HepG2 (cell line): ENCODE measurements at regions not wholly inside any gene's neighbourhood (a gene's known extent, or its start where the extent isn't known, plus 50 kb on each side); places are given as distances from the start of the nearest gene placed in this dataset.

ENCODE experiments used
- DR1 ChIP-seq: sonication (generic); formaldehyde crosslinking; IDR thresholded peaks from 2 replicates; pipeline ENCODE4 v1.8.0; 2021; ENCODE audit warnings: mild to moderate bottlenecking, missing genetic modification reagents, inconsistent platforms
- EP300 ChIP-seq, 3 experiments: sonication (generic) in 1 of 3; formaldehyde crosslinking in 1 of 3; IDR thresholded peaks; 2 replicates each; pipeline versions ENCODE4 v1.5.1 to v1.6.1; 2011 to 2020; ENCODE audit warnings: low read depth in 2 of 3, low read length in 2 of 3, borderline replicate concordance in 1 of 3, improper control_type of control experiment in 1 of 3, mild to moderate bottlenecking in 1 of 3, missing genetic modification reagents in 1 of 3, moderate library complexity in 1 of 3
- MEIS1 ChIP-seq: sonication (generic); formaldehyde crosslinking; IDR thresholded peaks from 2 replicates; pipeline ENCODE4 v1.9.0; 2021; ENCODE audit warnings: mild to moderate bottlenecking, missing genetic modification reagents, moderate library complexity, borderline replicate concordance
- NR2C2 ChIP-seq: sonication (generic); formaldehyde crosslinking; IDR thresholded peaks from 2 replicates; pipeline ENCODE4 v1.4.0; 2020; ENCODE audit warnings: missing genetic modification reagents, mild to moderate bottlenecking, moderate library complexity, borderline replicate concordance
- RNF2 ChIP-seq: fragments of 450-650 bp; conservative IDR thresholded peaks from 2 replicates; pipeline ENCODE4 v1.6.1; 2016; ENCODE audit warnings: low read depth
- SP4 ChIP-seq: sonication (generic); formaldehyde crosslinking; IDR thresholded peaks from 2 replicates; pipeline ENCODE4 v1.8.1; 2023; ENCODE audit warnings: mild to moderate bottlenecking, missing genetic modification reagents
- TF ChIP-seq, protein P1 (sequence below): sonication (generic); formaldehyde crosslinking; IDR thresholded peaks from 2 replicates; pipeline ENCODE4 v1.5.1; 2020; ENCODE audit warnings: missing genetic modification reagents, mild to moderate bottlenecking, borderline replicate concordance
- TF ChIP-seq, protein P2 (sequence below): sonication (generic); formaldehyde crosslinking; IDR thresholded peaks from 2 replicates; pipeline ENCODE4 v1.4.0; 2020; ENCODE audit warnings: missing genetic modification reagents
- TF ChIP-seq, protein P3 (sequence below): sonication (generic); formaldehyde crosslinking; IDR thresholded peaks from 2 replicates; pipeline ENCODE4 v1.5.0; 2020; ENCODE audit warnings: mild to moderate bottlenecking, missing genetic modification reagents, moderate library complexity
- TF ChIP-seq, protein P4 (sequence below): sonication (generic); formaldehyde crosslinking; IDR thresholded peaks from 2 replicates; pipeline ENCODE4 v1.5.0; 2020; ENCODE audit warnings: missing genetic modification reagents

DNA sequence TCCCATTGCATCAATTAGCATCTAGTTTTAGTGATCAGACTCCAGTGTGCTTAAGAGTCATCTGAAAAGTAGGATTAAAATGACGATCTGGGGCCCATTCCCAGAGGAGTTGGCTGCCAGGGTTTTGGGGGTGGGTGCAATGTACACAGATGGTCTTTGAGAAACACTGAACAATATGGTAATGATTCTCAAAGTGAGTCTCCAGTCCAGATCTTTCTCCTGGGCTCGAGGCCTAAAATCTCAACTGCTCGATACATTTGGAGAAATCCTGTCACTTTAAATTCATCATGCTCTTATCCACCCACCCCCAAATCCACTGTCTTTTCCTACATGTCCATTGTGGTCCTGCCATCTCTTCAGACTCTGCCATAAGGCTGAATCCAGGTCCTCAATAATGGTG is 80.7 kb upstream of the MYLIP start:
- TF ChIP-seq, protein P1, sequence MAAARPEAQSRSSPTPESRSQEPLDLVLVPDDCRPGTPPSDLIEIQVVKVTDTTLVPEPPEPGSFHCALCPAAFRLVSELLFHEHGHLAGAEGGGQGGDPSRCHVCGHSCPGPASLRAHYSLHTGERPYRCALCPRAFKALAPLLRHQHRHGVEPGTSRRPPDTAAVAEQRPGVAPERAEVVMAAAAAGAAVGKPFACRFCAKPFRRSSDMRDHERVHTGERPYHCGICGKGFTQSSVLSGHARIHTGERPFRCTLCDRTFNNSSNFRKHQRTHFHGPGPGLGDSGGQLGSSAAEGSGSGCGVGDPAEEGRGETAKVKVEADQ (CRISPR knock-in tag): no peak
- TF ChIP-seq SP4 (CRISPR knock-in tag): no peak
- TF ChIP-seq, protein P2, sequence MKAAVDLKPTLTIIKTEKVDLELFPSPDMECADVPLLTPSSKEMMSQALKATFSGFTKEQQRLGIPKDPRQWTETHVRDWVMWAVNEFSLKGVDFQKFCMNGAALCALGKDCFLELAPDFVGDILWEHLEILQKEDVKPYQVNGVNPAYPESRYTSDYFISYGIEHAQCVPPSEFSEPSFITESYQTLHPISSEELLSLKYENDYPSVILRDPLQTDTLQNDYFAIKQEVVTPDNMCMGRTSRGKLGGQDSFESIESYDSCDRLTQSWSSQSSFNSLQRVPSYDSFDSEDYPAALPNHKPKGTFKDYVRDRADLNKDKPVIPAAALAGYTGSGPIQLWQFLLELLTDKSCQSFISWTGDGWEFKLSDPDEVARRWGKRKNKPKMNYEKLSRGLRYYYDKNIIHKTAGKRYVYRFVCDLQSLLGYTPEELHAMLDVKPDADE: no peak
- TF ChIP-seq, protein P3, sequence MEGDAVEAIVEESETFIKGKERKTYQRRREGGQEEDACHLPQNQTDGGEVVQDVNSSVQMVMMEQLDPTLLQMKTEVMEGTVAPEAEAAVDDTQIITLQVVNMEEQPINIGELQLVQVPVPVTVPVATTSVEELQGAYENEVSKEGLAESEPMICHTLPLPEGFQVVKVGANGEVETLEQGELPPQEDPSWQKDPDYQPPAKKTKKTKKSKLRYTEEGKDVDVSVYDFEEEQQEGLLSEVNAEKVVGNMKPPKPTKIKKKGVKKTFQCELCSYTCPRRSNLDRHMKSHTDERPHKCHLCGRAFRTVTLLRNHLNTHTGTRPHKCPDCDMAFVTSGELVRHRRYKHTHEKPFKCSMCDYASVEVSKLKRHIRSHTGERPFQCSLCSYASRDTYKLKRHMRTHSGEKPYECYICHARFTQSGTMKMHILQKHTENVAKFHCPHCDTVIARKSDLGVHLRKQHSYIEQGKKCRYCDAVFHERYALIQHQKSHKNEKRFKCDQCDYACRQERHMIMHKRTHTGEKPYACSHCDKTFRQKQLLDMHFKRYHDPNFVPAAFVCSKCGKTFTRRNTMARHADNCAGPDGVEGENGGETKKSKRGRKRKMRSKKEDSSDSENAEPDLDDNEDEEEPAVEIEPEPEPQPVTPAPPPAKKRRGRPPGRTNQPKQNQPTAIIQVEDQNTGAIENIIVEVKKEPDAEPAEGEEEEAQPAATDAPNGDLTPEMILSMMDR (CRISPR knock-in tag): no peak
- TF ChIP-seq, protein P4, sequence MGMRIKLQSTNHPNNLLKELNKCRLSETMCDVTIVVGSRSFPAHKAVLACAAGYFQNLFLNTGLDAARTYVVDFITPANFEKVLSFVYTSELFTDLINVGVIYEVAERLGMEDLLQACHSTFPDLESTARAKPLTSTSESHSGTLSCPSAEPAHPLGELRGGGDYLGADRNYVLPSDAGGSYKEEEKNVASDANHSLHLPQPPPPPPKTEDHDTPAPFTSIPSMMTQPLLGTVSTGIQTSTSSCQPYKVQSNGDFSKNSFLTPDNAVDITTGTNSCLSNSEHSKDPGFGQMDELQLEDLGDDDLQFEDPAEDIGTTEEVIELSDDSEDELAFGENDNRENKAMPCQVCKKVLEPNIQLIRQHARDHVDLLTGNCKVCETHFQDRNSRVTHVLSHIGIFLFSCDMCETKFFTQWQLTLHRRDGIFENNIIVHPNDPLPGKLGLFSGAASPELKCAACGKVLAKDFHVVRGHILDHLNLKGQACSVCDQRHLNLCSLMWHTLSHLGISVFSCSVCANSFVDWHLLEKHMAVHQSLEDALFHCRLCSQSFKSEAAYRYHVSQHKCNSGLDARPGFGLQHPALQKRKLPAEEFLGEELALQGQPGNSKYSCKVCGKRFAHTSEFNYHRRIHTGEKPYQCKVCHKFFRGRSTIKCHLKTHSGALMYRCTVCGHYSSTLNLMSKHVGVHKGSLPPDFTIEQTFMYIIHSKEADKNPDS (CRISPR knock-in tag): no peak
- TF ChIP-seq DR1: no peak
- no peak for TF ChIP-seq RNF2
- TF ChIP-seq MEIS1: no peak
- no peak for TF ChIP-seq EP300 (IDR thresholded peaks at IDR 0.05; ENCODE audit: low read depth in 2 of 2, low read length in 2 of 2)
- TF ChIP-seq EP300 (CRISPR knock-in tag; IDR thresholded peaks at IDR 0.05; ENCODE audit: borderline replicate concordance): no peak
- TF ChIP-seq NR2C2 (CRISPR knock-in tag): no peak
